ENCODE measurements at regions not wholly inside any gene's neighbourhood (a gene's known extent, or its start where the extent isn't known, plus 50 kb on each side); places are given as distances from the start of the nearest gene placed in this dataset.

- TF ChIP-seq CTCF (IDR thresholded peaks at IDR 0.05) (no peak), EZH2phosphoT487 (IDR thresholded peaks at IDR 0.05) (no peak)
Observed at GRCh38 chr2:56068746-56069145, 115.0 kb upstream of the CCDC85A start.
